SK-N-SH (cell line): ENCODE measurements at regions not wholly inside any gene's neighbourhood (a gene's known extent, or its start where the extent isn't known, plus 50 kb on each side); places are given as distances from the start of the nearest gene placed in this dataset.

Experiments
- CTCF ChIA-PET: fragments of 300-600, 350-600 bp; formaldehyde crosslinking; extraction: SDS; loops from one replicate; lab custom pipeline; 2021; lab: Yijun Ruan, JAX
- POLR2A ChIA-PET: fragments of 350-600 bp; sonication (Branson Sonifier 250); formaldehyde crosslinking; extraction: SDS; loops from one replicate; lab custom pipeline; 2020; ENCODE audit warnings: antibody characterized with exemption, inconsistent platforms; lab: Yijun Ruan, JAX
- DNase-seq: peaks from one replicate; pipeline ENCODE4 v3.0.0; 2012
- H2AFZ ChIP-seq: fragments of 200-600 bp; sonication (generic); 2 replicates; pipeline ENCODE4 v1.8.1; 2016; ENCODE audit warnings: antibody characterized with exemption, mild to moderate bottlenecking, low read depth
- H3F3A ChIP-seq: fragments of 200-600 bp; sonication (generic); replicated peaks from 2 replicates; pipeline ENCODE3; 2016; ENCODE audit warnings: antibody characterized with exemption, mild to moderate bottlenecking; ENCODE audit not compliant: insufficient read depth
- H3K27ac ChIP-seq, 2 experiments: fragments of 200-500 bp in 1 of 2; fragments of 200-600 bp in 1 of 2; sonication (Bioruptor generic) in 1 of 2; sonication (generic), shearing (Covaris generic) in 1 of 2; 2 replicates each; pipeline versions ENCODE4 v1.5.1 to v1.6.1; 2014 to 2016; ENCODE audit warnings: low read depth in 2 of 2, inconsistent platforms in 1 of 2, low read length in 1 of 2, mild to moderate bottlenecking in 1 of 2, mixed read lengths in 1 of 2
- H3K27me3 ChIP-seq: fragments of 200-600 bp; sonication (generic), shearing (Covaris generic); 2 replicates; pipeline ENCODE4 v1.6.1; 2016; ENCODE audit warnings: mixed run types; ENCODE audit not compliant: insufficient read depth
- H3K36me3 ChIP-seq, 2 experiments: fragments of 200-500 bp in 1 of 2; fragments of 200-600 bp in 1 of 2; sonication (Bioruptor generic) in 1 of 2; sonication (generic) in 1 of 2; replicated peaks in 1 of 2; 2 replicates each; pipeline versions ENCODE3 to v1.5.1; 2014 to 2016; ENCODE audit warnings: low read length in 1 of 2, mild to moderate bottlenecking in 1 of 2; ENCODE audit not compliant: insufficient read depth in 2 of 2, control insufficient read depth in 1 of 2
- H3K4me1 ChIP-seq, 2 experiments: fragments of 200-500 bp in 1 of 2; fragments of 200-600 bp in 1 of 2; sonication (Bioruptor generic) in 1 of 2; sonication (generic), shearing (Covaris generic) in 1 of 2; 2 replicates each; pipeline versions ENCODE4 v1.5.1 to v1.6.1; 2014 to 2016; ENCODE audit warnings: low read depth in 1 of 2, low read length in 1 of 2, mixed run types in 1 of 2; ENCODE audit not compliant: insufficient read depth in 2 of 2, control insufficient read depth in 1 of 2
- H3K4me2 ChIP-seq: fragments of 200-600 bp; sonication (generic), shearing (Covaris generic); 2 replicates; pipeline ENCODE4 v1.6.1; 2017; ENCODE audit warnings: mixed run types
- H3K4me3 ChIP-seq, 2 experiments: fragments of 200-500 bp in 1 of 2; fragments of 200-600 bp in 1 of 2; sonication (Bioruptor generic) in 1 of 2; sonication (generic), shearing (Covaris generic) in 1 of 2; 2 replicates each; pipeline versions ENCODE4 v1.5.1 to v1.8.1; 2014 to 2016; ENCODE audit warnings: low read depth in 2 of 2, inconsistent platforms in 1 of 2, low read length in 1 of 2, mild to moderate bottlenecking in 1 of 2, mixed read lengths in 1 of 2, moderate library complexity in 1 of 2
- H3K79me2 ChIP-seq: fragments of 200-600 bp; sonication (generic); 2 replicates; pipeline ENCODE4 v1.8.1; 2017; ENCODE audit warnings: mild to moderate bottlenecking; ENCODE audit not compliant: insufficient read depth
- H3K9ac ChIP-seq: fragments of 200-600 bp; sonication (generic); 2 replicates; pipeline ENCODE4 v1.6.1; 2017; ENCODE audit warnings: mixed run types
- H3K9me2 ChIP-seq: fragments of 200-600 bp; sonication (generic); 2 replicates; pipeline ENCODE4 v1.6.1; 2017; ENCODE audit warnings: mixed run types
- H3K9me3 ChIP-seq: fragments of 200-600 bp; sonication (generic); 2 replicates; pipeline ENCODE4 v1.6.1; 2017; ENCODE audit warnings: mixed run types, mild to moderate bottlenecking, moderate library complexity
- H4K20me1 ChIP-seq: fragments of 200-600 bp; sonication (generic); 2 replicates; pipeline ENCODE4 v1.6.1; 2017; ENCODE audit warnings: mild to moderate bottlenecking, mixed run types; ENCODE audit not compliant: insufficient read depth
- CHD2 ChIP-seq: fragments of 150-350 bp; IDR thresholded peaks from 2 replicates; pipeline ENCODE4 v1.6.1; 2018; ENCODE audit warnings: low read length; ENCODE audit not compliant: partially characterized antibody
- ELF1 ChIP-seq: IDR thresholded peaks from 2 replicates; pipeline ENCODE4 v1.4.0; 2012
- EP300 ChIP-seq, 2 experiments: IDR thresholded peaks; 2 replicates each; pipeline versions ENCODE4 v1.4.0 to v1.6.1; 2012; ENCODE audit warnings: borderline replicate concordance in 1 of 2, low read depth in 1 of 2, low read length in 1 of 2
- EZH2phosphoT487 ChIP-seq: fragments of 200-600 bp; sonication (generic); IDR thresholded peaks from 2 replicates; pipeline ENCODE4 v1.6.1; 2017; ENCODE audit warnings: low read depth, mixed run types, mild to moderate bottlenecking, antibody characterized with exemption, moderate library complexity, borderline replicate concordance
- FOSL2 ChIP-seq: IDR thresholded peaks from 2 replicates; pipeline ENCODE4 v1.4.0; 2012; ENCODE audit warnings: low read depth, mild to moderate bottlenecking, moderate library complexity, borderline replicate concordance
- FOXJ3 ChIP-seq: sonication (generic); formaldehyde crosslinking; IDR thresholded peaks from 2 replicates; pipeline ENCODE4 v1.5.1; 2020; ENCODE audit warnings: mild to moderate bottlenecking, missing genetic modification reagents
- FOXM1 ChIP-seq: IDR thresholded peaks from 2 replicates; pipeline ENCODE4 v1.4.0; 2012; ENCODE audit warnings: low read depth, mild to moderate bottlenecking
- GABPA ChIP-seq: IDR thresholded peaks from 2 replicates; pipeline ENCODE4 v1.4.0; 2012; ENCODE audit warnings: low read depth, mild to moderate bottlenecking
- GATA2 ChIP-seq: sonication (generic); formaldehyde crosslinking; IDR thresholded peaks from 2 replicates; pipeline ENCODE4 v1.5.0; 2020; ENCODE audit warnings: mild to moderate bottlenecking, missing genetic modification reagents
- JUND ChIP-seq: IDR thresholded peaks from 2 replicates; pipeline ENCODE4 v1.4.0; 2012
- NFIC ChIP-seq: IDR thresholded peaks from 2 replicates; pipeline ENCODE4 v1.4.0; 2012; ENCODE audit warnings: borderline replicate concordance
- NRF1 ChIP-seq: IDR thresholded peaks from 2 replicates; pipeline ENCODE4 v1.6.1; 2012; ENCODE audit warnings: low read depth, mild to moderate bottlenecking, low read length
- RAD21 ChIP-seq: IDR thresholded peaks from 2 replicates; pipeline ENCODE4 v1.6.1; 2012; ENCODE audit warnings: mild to moderate bottlenecking, low read length
- RCOR1 ChIP-seq: fragments of 150-350 bp; IDR thresholded peaks from 2 replicates; pipeline ENCODE4 v1.6.1; 2017; ENCODE audit warnings: antibody characterized with exemption, low read length
- RFX5 ChIP-seq: IDR thresholded peaks from 2 replicates; pipeline ENCODE4 v1.6.1; 2012; ENCODE audit warnings: mild to moderate bottlenecking, improper control_type of control experiment, low read length
- RXRA ChIP-seq: IDR thresholded peaks from 2 replicates; pipeline ENCODE4 v1.4.0; 2012; ENCODE audit warnings: low read depth, mild to moderate bottlenecking, borderline replicate concordance
- SMC3 ChIP-seq: IDR thresholded peaks from 2 replicates; pipeline ENCODE4 v1.6.1; 2012; ENCODE audit warnings: low read depth, low read length, improper control_type of control experiment
- TAF1 ChIP-seq: IDR thresholded peaks from 2 replicates; pipeline ENCODE4 v1.6.1; 2012; ENCODE audit warnings: low read depth, mild to moderate bottlenecking, low read length, moderate library complexity, borderline replicate concordance
- TCF12 ChIP-seq: IDR thresholded peaks from 2 replicates; pipeline ENCODE4 v1.4.0; 2012
- YY1 ChIP-seq: IDR thresholded peaks from 2 replicates; pipeline ENCODE4 v1.4.0; 2012; ENCODE audit warnings: low read depth, mild to moderate bottlenecking
- WGBS: methylation state at CpG from one replicate; pipeline ENCODE4 v1.1.6; 2017; ENCODE audit warnings: low lambda C conversion rate; 5-methylcytosine and 5-hydroxymethylcytosine counted together
- TF ChIP-seq, protein P1 (sequence below): fragments of 150-350 bp; IDR thresholded peaks from 2 replicates; pipeline ENCODE4 v1.6.1; 2016; ENCODE audit warnings: mild to moderate bottlenecking, low read depth, low read length
- TF ChIP-seq, protein P2 (sequence below): IDR thresholded peaks from 2 replicates; pipeline ENCODE4; 2012
- TF ChIP-seq, protein P3 (sequence below): IDR thresholded peaks from 2 replicates; pipeline ENCODE4 v1.4.0; 2012; ENCODE audit warnings: low read depth
- TF ChIP-seq, protein P4 (sequence below): fragments of 150-350 bp; IDR thresholded peaks from 2 replicates; pipeline ENCODE4 v1.6.1; 2017; ENCODE audit warnings: antibody characterized with exemption, low read length, low read depth, borderline replicate concordance

DNA sequence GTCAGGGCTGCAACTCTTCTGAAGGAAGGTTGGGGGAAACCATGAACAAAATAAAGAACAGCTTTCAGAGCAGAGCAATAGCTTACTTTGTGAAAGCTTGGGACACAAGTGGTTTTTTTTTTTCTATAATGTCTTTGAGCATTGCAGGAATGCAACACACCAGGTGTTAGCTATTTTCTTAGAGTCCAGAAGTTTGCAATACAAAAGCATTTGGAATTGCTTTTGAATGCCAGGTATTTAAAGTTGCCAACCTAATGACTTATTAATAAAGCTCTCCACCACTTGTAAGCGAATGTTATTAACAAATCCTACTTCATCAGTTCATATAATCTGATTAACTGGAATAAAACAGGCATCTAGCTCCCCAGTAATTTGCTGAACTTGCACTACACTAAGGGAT, 172.6 kb downstream of the NUFIP1 start:
- no peak for DNase-seq
- Histone ChIP-seq H3K9ac (no peak overlapping the region), H3K79me2 (no peaks in the 10 kb centered on the region), H3K4me2 (no peak overlapping the region), H3K27ac (no peak overlapping the region; a peak in 2 of 4 replicates), H3K4me3 (no peak overlapping the region), H3K9me2 (no peaks in the 10 kb centered on the region), H3F3A (no peaks in the 10 kb centered on the region), H4K20me1 (no peaks in the 10 kb centered on the region), H3K9me3 (no peaks in the 10 kb centered on the region), H3K4me1 (peaks cover 8 to 44% of the 10 kb centered on the region in 2 experiments; a peak in 3 of 4 replicates), H2AFZ (no peak overlapping the region), H3K36me3 (no peaks in the 10 kb centered on the region), H3K27me3 (no peaks in the 10 kb centered on the region)
- no peak for TF ChIP-seq RXRA
- TF ChIP-seq NRF1 = no peak
- TF ChIP-seq RAD21 = no peak
- TF ChIP-seq GABPA = no peak
- TF ChIP-seq CHD2 = no peak
- TF ChIP-seq, protein P1, sequence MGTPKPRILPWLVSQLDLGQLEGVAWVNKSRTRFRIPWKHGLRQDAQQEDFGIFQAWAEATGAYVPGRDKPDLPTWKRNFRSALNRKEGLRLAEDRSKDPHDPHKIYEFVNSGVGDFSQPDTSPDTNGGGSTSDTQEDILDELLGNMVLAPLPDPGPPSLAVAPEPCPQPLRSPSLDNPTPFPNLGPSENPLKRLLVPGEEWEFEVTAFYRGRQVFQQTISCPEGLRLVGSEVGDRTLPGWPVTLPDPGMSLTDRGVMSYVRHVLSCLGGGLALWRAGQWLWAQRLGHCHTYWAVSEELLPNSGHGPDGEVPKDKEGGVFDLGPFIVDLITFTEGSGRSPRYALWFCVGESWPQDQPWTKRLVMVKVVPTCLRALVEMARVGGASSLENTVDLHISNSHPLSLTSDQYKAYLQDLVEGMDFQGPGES = no peak
- TF ChIP-seq EP300 (IDR thresholded peaks at IDR 0.05; ENCODE audit: borderline replicate concordance in 1 of 2, low read depth in 1 of 2, low read length in 1 of 2) = no peak
- TF ChIP-seq JUND = no peak
- TF ChIP-seq RCOR1 = no peak
- no peak for TF ChIP-seq EZH2phosphoT487
- POLR2A ChIA-PET = no interaction called here
- CTCF ChIA-PET = interaction anchor here (1.0 to 7.0 kb wide), 3 partner anchors 9 to 332 kb away, joined by 3 to 51 read pairs (median 5); no protein-coding TSS in a partner anchor
- WGBS = 91% methylated on average over 1 of the region's 1 CpG

DNA sequence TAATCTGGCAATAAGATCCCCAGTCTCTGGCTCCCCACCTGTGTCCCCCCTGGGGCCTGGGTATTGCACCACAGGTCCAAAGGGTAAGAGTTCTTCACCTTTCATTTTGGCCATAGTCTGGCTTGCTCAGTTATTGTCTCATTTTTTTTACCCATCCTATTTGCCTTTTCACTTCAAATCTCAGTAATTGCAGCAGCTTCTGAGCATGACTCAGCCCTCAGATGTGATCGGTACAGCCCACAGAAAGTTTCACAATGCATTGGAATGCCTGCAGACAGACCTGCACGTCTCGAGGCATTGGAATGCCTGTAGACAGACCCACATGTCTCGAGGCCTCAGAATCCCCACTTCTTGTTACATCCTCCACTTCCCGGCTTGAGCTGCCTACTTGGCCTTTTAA, 173.6 kb downstream of the NUFIP1 start:
- Histone ChIP-seq H3K9me3 (no peaks in the 10 kb centered on the region), H3K9me2 (no peaks in the 10 kb centered on the region), H3K4me2 (peak overlapping the region; percentile 40), H2AFZ (peak overlapping the region; percentile 10), H3K79me2 (no peaks in the 10 kb centered on the region), H3K4me1 (peaks cover 8 to 49% of the 10 kb centered on the region in 2 experiments), H4K20me1 (no peaks in the 10 kb centered on the region), H3K9ac (no peak overlapping the region; the same call in 1 of the 2 replicates), H3K4me3 (no peak overlapping the region), H3K36me3 (no peaks in the 10 kb centered on the region), H3K27ac (peak overlapping the region; percentile 52 to 67), H3K27me3 (no peaks in the 10 kb centered on the region), H3F3A (no peaks in the 10 kb centered on the region)
- 0% methylated on average over 5 of the region's 5 CpGs for WGBS
- no peak for DNase-seq
- ChIA-PET POLR2A (no interaction called here), CTCF (interaction anchor here (0.6 to 7.0 kb wide), 2 partner anchors 331 to 389 kb away, joined by 3 to 51 read pairs; no protein-coding TSS in a partner anchor)
- TF ChIP-seq TCF12 (peak; percentile 80), ELF1 (no peak), FOXM1 (no peak), FOXJ3 (CRISPR knock-in tag) (no peak), EZH2phosphoT487 (no peak), CHD2 (no peak), YY1 (no peak), NFIC (peak; percentile 49; the same call in 1 of the 2 replicates), RXRA (peak; percentile 44; the same call in 1 of the 2 replicates), RFX5 (no peak), NRF1 (no peak), EP300 (IDR thresholded peaks at IDR 0.05; ENCODE audit: borderline replicate concordance in 1 of 2, low read depth in 1 of 2, low read length in 1 of 2) (peak; percentile 33 to 77; a peak in 2 of 4 replicates), RAD21 (peak; percentile 5; the same call in 1 of the 2 replicates), TAF1 (no peak), RCOR1 (no peak), GABPA (no peak), GATA2 (no peak), SMC3 (no peak), FOSL2 (peak; percentile 93)
- TF ChIP-seq, protein P2, sequence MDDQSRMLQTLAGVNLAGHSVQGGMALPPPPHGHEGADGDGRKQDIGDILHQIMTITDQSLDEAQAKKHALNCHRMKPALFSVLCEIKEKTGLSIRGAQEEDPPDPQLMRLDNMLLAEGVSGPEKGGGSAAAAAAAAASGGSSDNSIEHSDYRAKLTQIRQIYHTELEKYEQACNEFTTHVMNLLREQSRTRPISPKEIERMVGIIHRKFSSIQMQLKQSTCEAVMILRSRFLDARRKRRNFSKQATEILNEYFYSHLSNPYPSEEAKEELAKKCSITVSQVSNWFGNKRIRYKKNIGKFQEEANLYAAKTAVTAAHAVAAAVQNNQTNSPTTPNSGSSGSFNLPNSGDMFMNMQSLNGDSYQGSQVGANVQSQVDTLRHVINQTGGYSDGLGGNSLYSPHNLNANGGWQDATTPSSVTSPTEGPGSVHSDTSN = peak; percentile 76
- TF ChIP-seq, protein P1 = no peak
- TF ChIP-seq, protein P3, sequence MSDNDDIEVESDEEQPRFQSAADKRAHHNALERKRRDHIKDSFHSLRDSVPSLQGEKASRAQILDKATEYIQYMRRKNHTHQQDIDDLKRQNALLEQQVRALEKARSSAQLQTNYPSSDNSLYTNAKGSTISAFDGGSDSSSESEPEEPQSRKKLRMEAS = peak; percentile 96
- TF ChIP-seq, protein P4, sequence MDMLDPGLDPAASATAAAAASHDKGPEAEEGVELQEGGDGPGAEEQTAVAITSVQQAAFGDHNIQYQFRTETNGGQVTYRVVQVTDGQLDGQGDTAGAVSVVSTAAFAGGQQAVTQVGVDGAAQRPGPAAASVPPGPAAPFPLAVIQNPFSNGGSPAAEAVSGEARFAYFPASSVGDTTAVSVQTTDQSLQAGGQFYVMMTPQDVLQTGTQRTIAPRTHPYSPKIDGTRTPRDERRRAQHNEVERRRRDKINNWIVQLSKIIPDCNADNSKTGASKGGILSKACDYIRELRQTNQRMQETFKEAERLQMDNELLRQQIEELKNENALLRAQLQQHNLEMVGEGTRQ = no peak
